HepG2 (cell line): ENCODE measurements at regions not wholly inside any gene's neighbourhood (a gene's known extent, or its start where the extent isn't known, plus 50 kb on each side); places are given as distances from the start of the nearest gene placed in this dataset.

Experiments used
- ATAC-seq: fragments of 200-7000 bp; cut with Tn5 transposase; 3 replicates; pipeline ENCODE4 v1.9.1; 2020; ENCODE audit warnings: mild to moderate bottlenecking, moderate library complexity
- BruUV-seq: library from RNA; stranded (reverse); fragments of 400-500 nt; replicated peaks from 2 replicates; lab custom pipeline; 2021; lab: Mats Ljungman, UMichigan
- CTCF ChIA-PET: fragments of 300-600 bp; formaldehyde crosslinking; extraction: SDS; loops from one replicate; lab custom pipeline; 2021; ENCODE audit warnings: low total read pairs, inconsistent platforms, low intra/inter-chr PET ratio; lab: Yijun Ruan, JAX
- POLR2A ChIA-PET: fragments of 350-600 bp; sonication (Branson Sonifier 250); formaldehyde crosslinking; loops from one replicate; lab custom pipeline; 2020; ENCODE audit warnings: antibody characterized with exemption, inconsistent platforms; lab: Yijun Ruan, JAX
- DNase-seq: peaks from one replicate; pipeline ENCODE4 v3.0.0-alpha.2; 2015; ENCODE audit warnings: low spot score
- FAIRE-seq: peaks from 3 replicates; lab custom pipeline; 2011; peaks lifted over from hg19 to GRCh38; lab: Jason Lieb, UNC
- H2AFZ ChIP-seq: one replicate; pipeline ENCODE4 v1.6.1; 2011; ENCODE audit warnings: low read length, inconsistent platforms
- H3K27ac ChIP-seq: fragments of 300-600 bp; 3 replicates; pipeline ENCODE4 v1.8.0; 2011; ENCODE audit warnings: mixed run types, mild to moderate bottlenecking, mixed read lengths, low read length, inconsistent platforms; ENCODE audit not compliant: insufficient read depth; ENCODE audit errors: extremely low read length
- H3K27me3 ChIP-seq, 2 experiments: fragments of 200-600 bp in 1 of 2; 2 replicates in 1 of 2; 3 replicates in 1 of 2; pipeline versions ENCODE4 v1.6.0 to v1.8.0; 2011; ENCODE audit warnings: low read length in 2 of 2, mild to moderate bottlenecking in 2 of 2, moderate library complexity in 2 of 2, inconsistent platforms in 1 of 2; ENCODE audit not compliant: insufficient read depth in 2 of 2, control insufficient read depth in 1 of 2
- H3K36me3 ChIP-seq, 2 experiments: fragments of 200-600 bp in 1 of 2; replicated peaks in 1 of 2; 2 replicates in 1 of 2; 3 replicates in 1 of 2; pipeline versions ENCODE4 v1.5.1 to v1.8.0; 2011; ENCODE audit warnings: low read length in 2 of 2, inconsistent platforms in 1 of 2; ENCODE audit not compliant: insufficient read depth in 2 of 2, control insufficient read depth in 1 of 2
- H3K4me1 ChIP-seq: 2 replicates; pipeline ENCODE4 v1.5.1; 2012; ENCODE audit warnings: low read length, inconsistent platforms; ENCODE audit not compliant: insufficient read depth
- H3K4me2 ChIP-seq: 2 replicates; pipeline ENCODE4 v1.6.0; 2011; ENCODE audit warnings: low read depth, low read length, inconsistent platforms
- H3K4me3 ChIP-seq, 3 experiments: fragments of 200-600 bp in 1 of 3; sonication (generic), shearing (Covaris generic) in 1 of 3; replicated peaks in 1 of 3; 2 replicates each; pipeline ENCODE4 v1.5.1; 2011 to 2016; ENCODE audit warnings: low read length in 3 of 3, inconsistent platforms in 2 of 3, low read depth in 2 of 3, mild to moderate bottlenecking in 2 of 3, control low read depth in 1 of 3, mixed read lengths in 1 of 3; ENCODE audit not compliant: insufficient read depth in 1 of 3
- H3K79me2 ChIP-seq: one replicate; pipeline ENCODE4 v1.6.1; 2011; ENCODE audit warnings: low read length, inconsistent platforms; ENCODE audit not compliant: insufficient read depth
- H3K9ac ChIP-seq: 2 replicates; pipeline ENCODE4 v1.6.0; 2011; ENCODE audit warnings: mild to moderate bottlenecking, low read depth, low read length, inconsistent platforms; ENCODE audit not compliant: insufficient read depth
- H3K9me3 ChIP-seq: 2 replicates; pipeline ENCODE4 v1.5.1; 2012; ENCODE audit warnings: mild to moderate bottlenecking, low read length
- H4K20me1 ChIP-seq: 2 replicates; pipeline ENCODE4 v1.6.0; 2011; ENCODE audit warnings: inconsistent platforms, mild to moderate bottlenecking, low read length, moderate library complexity; ENCODE audit not compliant: insufficient read depth
- NBN ChIP-seq: fragments of 450-650 bp; conservative IDR thresholded peaks from 2 replicates; pipeline ENCODE4 v1.6.1; 2017
- RORA ChIP-seq: sonication (generic); formaldehyde crosslinking; IDR thresholded peaks from 2 replicates; pipeline ENCODE4 v1.5.0; 2020; ENCODE audit warnings: mild to moderate bottlenecking, missing genetic modification reagents, moderate library complexity
- ZNF251 ChIP-seq: sonication (generic); formaldehyde crosslinking; IDR thresholded peaks from 2 replicates; pipeline ENCODE4 v1.9.0; 2021; ENCODE audit warnings: mild to moderate bottlenecking, missing genetic modification reagents
- ZNF296 ChIP-seq: sonication (generic); formaldehyde crosslinking; conservative IDR thresholded peaks from 2 replicates; pipeline ENCODE4 v1.5.0; 2020; ENCODE audit warnings: mild to moderate bottlenecking, missing genetic modification reagents
- ZNF512B ChIP-seq: sonication (generic); formaldehyde crosslinking; IDR thresholded peaks from 2 replicates; pipeline ENCODE4 v1.5.1; 2020; ENCODE audit warnings: missing genetic modification reagents, mild to moderate bottlenecking, borderline replicate concordance
- ZNF547 ChIP-seq: sonication (generic); formaldehyde crosslinking; IDR thresholded peaks from 2 replicates; pipeline ENCODE4 v1.5.1; 2020; ENCODE audit warnings: mild to moderate bottlenecking, missing genetic modification reagents
- ZNF609 ChIP-seq: sonication (generic); formaldehyde crosslinking; IDR thresholded peaks from 2 replicates; pipeline ENCODE4 v1.4.0; 2020; ENCODE audit warnings: mild to moderate bottlenecking, missing genetic modification reagents, borderline replicate concordance
- ZNF629 ChIP-seq: sonication (generic); formaldehyde crosslinking; conservative IDR thresholded peaks from 2 replicates; pipeline ENCODE4 v1.5.0; 2020; ENCODE audit warnings: missing genetic modification reagents
- WGBS: methylation state at CpG from one replicate; pipeline ENCODE4 v1.1.6; 2017; ENCODE audit warnings: low lambda C conversion rate; 5-methylcytosine and 5-hydroxymethylcytosine counted together
- in situ Hi-C: cut with HindIII; loops from 2 replicates; pipeline ENCODE4 v1.10.0; 2017; ENCODE audit warnings: low pct_unique_long_range_greater_than_20kb; ENCODE audit not compliant: extremely low pct_ligation_motif_present
- intact Hi-C: fragments of 100-400 bp; cut with micrococcal nuclease; formaldehyde crosslinking; loops from one replicate; pipeline ENCODE4 v1.10.0; 2022; ENCODE audit not compliant: unreplicated experiment
- TF ChIP-seq, protein P1 (sequence below): sonication (generic); formaldehyde crosslinking; IDR thresholded peaks from 2 replicates; pipeline ENCODE4 v1.5.0; 2020; ENCODE audit warnings: missing genetic modification reagents
- TF ChIP-seq, protein P2 (sequence below): sonication (generic); formaldehyde crosslinking; IDR thresholded peaks from 2 replicates; pipeline ENCODE4 v1.8.0; 2022; ENCODE audit warnings: missing genetic modification reagents, mild to moderate bottlenecking, inconsistent platforms, borderline replicate concordance

GRCh38 chr13:111555903-111556302 lies 235.5 kb downstream of the TEX29 start:
- H3K27ac ChIP-seq: no peak overlapping the region
- H3K79me2 ChIP-seq: no peaks in the 10 kb centered on the region
- no peak overlapping the region for H3K4me2 ChIP-seq
- no peaks in the 10 kb centered on the region for H4K20me1 ChIP-seq
- no peaks in the 10 kb centered on the region for H3K36me3 ChIP-seq
- TF ChIP-seq ZNF629 (CRISPR knock-in tag) (no peak), ZNF609 (CRISPR knock-in tag) (no peak), NBN (no peak), RORA (CRISPR knock-in tag) (no peak), ZNF547 (CRISPR knock-in tag) (no peak), ZNF251 (CRISPR knock-in tag) (no peak), ZNF512B (no peak), ZNF296 (CRISPR knock-in tag) (no peak)
- TF ChIP-seq, protein P1, sequence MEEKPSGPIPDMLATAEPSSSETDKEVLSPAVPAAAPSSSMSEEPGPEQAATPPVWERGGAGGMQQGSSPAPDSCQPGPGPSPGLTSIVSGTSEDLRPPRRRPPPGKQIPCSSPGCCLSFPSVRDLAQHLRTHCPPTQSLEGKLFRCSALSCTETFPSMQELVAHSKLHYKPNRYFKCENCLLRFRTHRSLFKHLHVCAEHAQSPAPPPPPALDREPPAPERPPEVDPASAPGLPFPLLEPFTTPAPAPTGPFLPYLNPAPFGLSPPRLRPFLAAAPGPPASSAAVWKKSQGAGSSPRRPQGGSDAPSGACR (CRISPR knock-in tag): no peak
- TF ChIP-seq, protein P2, sequence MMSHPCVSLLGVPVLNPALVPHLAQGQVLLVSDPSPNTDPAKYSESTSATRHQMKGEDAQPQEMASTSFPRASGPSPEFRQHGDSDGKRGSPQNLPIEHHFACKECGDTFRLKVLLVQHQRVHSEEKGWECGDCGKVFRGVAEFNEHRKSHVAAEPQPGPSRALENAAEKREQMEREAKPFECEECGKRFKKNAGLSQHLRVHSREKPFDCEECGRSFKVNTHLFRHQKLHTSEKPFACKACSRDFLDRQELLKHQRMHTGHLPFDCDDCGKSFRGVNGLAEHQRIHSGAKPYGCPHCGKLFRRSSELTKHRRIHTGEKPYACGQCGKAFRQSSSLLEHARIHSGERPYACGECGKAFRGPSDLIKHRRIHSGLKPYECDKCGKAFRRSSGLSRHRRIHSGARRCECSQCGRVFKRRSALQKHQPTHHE: no peak
- DNase-seq (no peak), FAIRE-seq (no peak), ATAC-seq (no peak)
- intact Hi-C loops: no loop called here
- CTCF ChIA-PET: no interaction called here
- no peaks in the 10 kb centered on the region for H3K9me3 ChIP-seq
- WGBS: 44% methylated on average over 9 of the region's 9 CpGs
- BruUV-seq: no TSS peak
- POLR2A ChIA-PET: no interaction called here
- in situ Hi-C loops: no loop called here
- no peaks in the 10 kb centered on the region for H3K4me1 ChIP-seq
- H3K27me3 ChIP-seq: peaks cover 5 to 39% of the 10 kb centered on the region in 2 experiments; a peak in 4 of 5 replicates
- no peak overlapping the region for H3K9ac ChIP-seq
- H2AFZ ChIP-seq: no peak overlapping the region
- no peak overlapping the region for H3K4me3 ChIP-seq
